CD14-positive monocyte (primary cell): ENCODE measurements at regions not wholly inside any gene's neighbourhood (a gene's known extent, or its start where the extent isn't known, plus 50 kb on each side); places are given as distances from the start of the nearest gene placed in this dataset.

Experiments used
- DNase-seq, 3 donors: peaks; one replicate each; pipeline ENCODE4 v3.0.0-alpha.2; 2011 to 2022
- H2AFZ ChIP-seq: 2 replicates; pipeline ENCODE4 v1.6.0; 2012; ENCODE audit warnings: mild to moderate bottlenecking, low read depth, low read length, inconsistent platforms; ENCODE audit not compliant: insufficient read depth, poor library complexity, severe bottlenecking
- H3K27ac ChIP-seq, 2 donors: 1 replicate in 1 of 2; 2 replicates in 1 of 2; pipeline ENCODE4 v1.5.1; 2012 to 2013; ENCODE audit warnings: low read length in 2 of 2, control low read depth in 1 of 2, inconsistent platforms in 1 of 2, low read depth in 1 of 2, mild to moderate bottlenecking in 1 of 2
- H3K27me3 ChIP-seq, 2 donors: one replicate each; pipeline versions ENCODE4 v1.6.0 to v1.6.1; 2011 to 2013; ENCODE audit warnings: low read length in 2 of 2; ENCODE audit not compliant: control insufficient read depth in 2 of 2, insufficient read depth in 2 of 2
- H3K36me3 ChIP-seq, 2 donors: replicated peaks in 1 of 2; 1 replicate in 1 of 2; 2 replicates in 1 of 2; pipeline versions ENCODE4 v1.5.1 to v1.6.1; 2012 to 2013; ENCODE audit warnings: low read length in 2 of 2, control low read depth in 1 of 2, inconsistent platforms in 1 of 2, mild to moderate bottlenecking in 1 of 2; ENCODE audit not compliant: insufficient read depth in 2 of 2, control insufficient read depth in 1 of 2
- H3K4me1 ChIP-seq, 2 donors: 1 replicate in 1 of 2; 2 replicates in 1 of 2; pipeline versions ENCODE4 v1.5.1 to v1.6.1; 2012 to 2013; ENCODE audit warnings: low read length in 2 of 2, control low read depth in 1 of 2, inconsistent platforms in 1 of 2, mild to moderate bottlenecking in 1 of 2, moderate library complexity in 1 of 2; ENCODE audit not compliant: insufficient read depth in 2 of 2, control insufficient read depth in 1 of 2
- H3K4me2 ChIP-seq: replicated peaks from 2 replicates; pipeline ENCODE3; 2012; ENCODE audit warnings: low read length, moderate library complexity, mild to moderate bottlenecking; ENCODE audit not compliant: poor library complexity, severe bottlenecking; ENCODE audit errors: extremely low read depth
- H3K4me3 ChIP-seq, 3 experiments: fragments of 200-600 bp in 1 of 3; sonication (generic) in 1 of 3; replicated peaks in 1 of 3; 1 replicate in 2 of 3; 2 replicates in 1 of 3; pipeline ENCODE4 v1.5.1; 2011 to 2013; ENCODE audit warnings: low read length in 3 of 3, mild to moderate bottlenecking in 3 of 3, control low read depth in 2 of 3, low read depth in 2 of 3, inconsistent platforms in 1 of 3, moderate library complexity in 1 of 3
- H3K79me2 ChIP-seq: 2 replicates; pipeline ENCODE4 v1.6.0; 2012; ENCODE audit warnings: mild to moderate bottlenecking, control low read depth, inconsistent platforms, low read length, moderate library complexity; ENCODE audit not compliant: insufficient read depth
- H3K9ac ChIP-seq: 2 replicates; pipeline ENCODE4 v1.6.0; 2017; ENCODE audit warnings: low read length, mild to moderate bottlenecking; ENCODE audit not compliant: insufficient read depth, poor library complexity, severe bottlenecking
- H3K9me3 ChIP-seq, 2 donors: replicated peaks in 1 of 2; 1 replicate in 1 of 2; 2 replicates in 1 of 2; pipeline versions ENCODE4 v1.5.1 to v1.6.1; 2012 to 2013; ENCODE audit warnings: low read length in 2 of 2, control low read depth in 1 of 2; ENCODE audit not compliant: control insufficient read depth in 1 of 2, insufficient read depth in 1 of 2
- H4K20me1 ChIP-seq: 2 replicates; pipeline ENCODE4 v1.6.0; 2012; ENCODE audit warnings: mild to moderate bottlenecking, low read length, control low read depth, moderate library complexity; ENCODE audit not compliant: insufficient read depth
- H3K27ac Mint-ChIP-seq, 7 donors: one replicate each; pipeline ENCODE4 v1.8.0; 2020; ENCODE audit warnings: mild to moderate bottlenecking in 7 of 7, mixed read lengths in 7 of 7, moderate library complexity in 6 of 7, inconsistent platforms in 2 of 7
- H3K27me3 Mint-ChIP-seq, 3 donors: one replicate each; pipeline ENCODE4 v1.8.0; 2021 to 2022; ENCODE audit warnings: low read depth in 3 of 3, mild to moderate bottlenecking in 3 of 3, mixed read lengths in 3 of 3, moderate library complexity in 3 of 3, inconsistent platforms in 1 of 3
- H3K36me3 Mint-ChIP-seq, 2 donors: one replicate each; pipeline ENCODE4 v1.8.0; 2020; ENCODE audit warnings: mixed read lengths in 2 of 2, inconsistent platforms in 1 of 2, mild to moderate bottlenecking in 1 of 2
- H3K4me1 Mint-ChIP-seq: one replicate; pipeline ENCODE4 v1.8.0; 2020; ENCODE audit warnings: mild to moderate bottlenecking, mixed read lengths
- H3K4me3 Mint-ChIP-seq, 2 donors: one replicate each; pipeline ENCODE4 v1.8.0; 2020; ENCODE audit warnings: mild to moderate bottlenecking in 2 of 2, mixed read lengths in 2 of 2, moderate library complexity in 1 of 2
- H3K9me3 Mint-ChIP-seq, 7 donors: one replicate each; pipeline ENCODE4 v1.8.0; 2020 to 2022; ENCODE audit warnings: mixed read lengths in 7 of 7, mild to moderate bottlenecking in 6 of 7, moderate library complexity in 6 of 7, inconsistent platforms in 2 of 7
- CTCF ChIP-seq: fragments of 200-600 bp; IDR thresholded peaks from one replicate; pipeline ENCODE4 v1.8.0; 2022; ENCODE audit warnings: antibody characterized with exemption, mild to moderate bottlenecking
- WGBS: methylation state at CpG from one replicate; pipeline ENCODE4 v1.1.5; 2013; ENCODE audit warnings: missing lambda C conversion rate; ENCODE audit not compliant: insufficient coverage; 5-methylcytosine and 5-hydroxymethylcytosine counted together
- intact Hi-C, 2 donors: fragments of 100-400 bp; cut with micrococcal nuclease; formaldehyde crosslinking; loops; one replicate each; pipeline versions ENCODE4 v1.15.0 to v1.15.1; 2023

GRCh38 chr10:108412323-108412722, 1247.8 kb upstream of the SORCS1 start:
- Histone ChIP-seq H3K36me3 (no peaks in the 10 kb centered on the region), H3K4me1 (peaks cover 13 to 22% of the 10 kb centered on the region in 2 donors), H4K20me1 (no peaks in the 10 kb centered on the region), H3K4me3 (no peak overlapping the region), H3K9ac (no peak overlapping the region), H3K4me2 (no peak overlapping the region), H3K27ac (no peak overlapping the region), H3K9me3 (peaks cover 0 to 4% of the 10 kb centered on the region in 2 donors), H2AFZ (no peak overlapping the region), H3K79me2 (no peaks in the 10 kb centered on the region), H3K27me3 (no peaks in the 10 kb centered on the region)
- DNase-seq: no peak
- WGBS: no CpG with 5 or more reads among the region's 2 CpGs
- Mint-ChIP-seq H3K4me1 (peaks cover 20% of the 10 kb centered on the region), H3K4me3 (no peak overlapping the region), H3K27ac (no peak overlapping the region), H3K27me3 (peaks cover 0 to 1% (median 0%) of the 10 kb centered on the region in 3 donors), H3K9me3 (peaks cover 0 to 3% (median 0%) of the 10 kb centered on the region in 7 donors), H3K36me3 (no peaks in the 10 kb centered on the region)
- intact Hi-C loops: no loop called here
- no peak for TF ChIP-seq CTCF

GRCh38 chr10:108411894-108412293, 1247.4 kb upstream of the SORCS1 start:
- intact Hi-C loops: no loop called here
- Histone ChIP-seq H3K79me2 (no peaks in the 10 kb centered on the region), H3K4me3 (no peak overlapping the region), H3K27ac (no peak overlapping the region), H3K36me3 (no peaks in the 10 kb centered on the region), H3K4me2 (no peak overlapping the region), H2AFZ (no peak overlapping the region), H3K27me3 (no peaks in the 10 kb centered on the region), H3K4me1 (peaks cover 13 to 22% of the 10 kb centered on the region in 2 donors), H3K9ac (no peak overlapping the region), H3K9me3 (peaks cover 0 to 4% of the 10 kb centered on the region in 2 donors), H4K20me1 (no peaks in the 10 kb centered on the region)
- Mint-ChIP-seq H3K4me3 (no peak overlapping the region), H3K27me3 (peaks cover 0 to 1% (median 0%) of the 10 kb centered on the region in 3 donors), H3K36me3 (no peaks in the 10 kb centered on the region), H3K27ac (no peak overlapping the region), H3K9me3 (peaks cover 0 to 3% (median 0%) of the 10 kb centered on the region in 7 donors), H3K4me1 (peaks cover 20% of the 10 kb centered on the region)
- TF ChIP-seq CTCF: no peak
- no peak for DNase-seq
- WGBS: no CpG with 5 or more reads among the region's 2 CpGs
